GM18508 (cell line): ENCODE measurements at regions not wholly inside any gene's neighbourhood (a gene's known extent, or its start where the extent isn't known, plus 50 kb on each side); places are given as distances from the start of the nearest gene placed in this dataset.
"Not testable (repeated sequence)": the region's sequence is repeated elsewhere in the genome, so short reads cannot be mapped to it uniquely, and the experiment has no call there.

Experiments used
- ATAC-seq: cut with Tn5 transposase; IDR thresholded peaks from one replicate; pipeline ENCODE4 v1.9.1; 2021; ENCODE audit warnings: moderate number of reproducible peaks; ENCODE audit not compliant: insufficient read depth, unreplicated experiment

- not testable (repeated sequence) for ATAC-seq
These were observed 144.0 kb downstream of the CCNG2 start for GRCh38 chr4:77300996-77301395.

- no peak for ATAC-seq
These were observed 148.8 kb downstream of the CCNG2 start for GRCh38 chr4:77305766-77306165.

GRCh38 chr4:77306496-77306895 lies 149.5 kb downstream of the CCNG2 start:
- no peak for ATAC-seq

- no peak for ATAC-seq
These were observed 151.8 kb downstream of the CCNG2 start for GRCh38 chr4:77308843-77309242.

GRCh38 chr4:77309496-77309895 lies 152.5 kb downstream of the CCNG2 start:
- no peak for ATAC-seq

GRCh38 chr4:77310931-77311330 lies 153.9 kb downstream of the CCNG2 start:
- ATAC-seq: no peak

GRCh38 chr4:77314697-77315096 lies 157.7 kb downstream of the CCNG2 start:
- no peak for ATAC-seq

GRCh38 chr4:77327151-77327550 lies 170.1 kb downstream of the CCNG2 start:
- no peak for ATAC-seq

GRCh38 chr4:77332696-77333270 lies 175.8 kb downstream of the CCNG2 start:
- ATAC-seq: no peak

GRCh38 chr4:77336411-77337142 lies 179.6 kb downstream of the CCNG2 start:
- ATAC-seq: no peak

GRCh38 chr4:77342170-77342810 lies 185.3 kb downstream of the CCNG2 start:
- no peak for ATAC-seq

- no peak for ATAC-seq
These were observed 187.0 kb downstream of the CCNG2 start for GRCh38 chr4:77344001-77344400.

- peak; percentile 35 for ATAC-seq
These were observed 187.8 kb downstream of the CCNG2 start for GRCh38 chr4:77344784-77345183.

GRCh38 chr4:77347351-77347966 lies 190.5 kb downstream of the CCNG2 start:
- peak; percentile 59 for ATAC-seq

GRCh38 chr4:77348815-77349214 lies 191.8 kb downstream of the CCNG2 start:
- ATAC-seq: no peak

- ATAC-seq: no peak
These were observed 192.4 kb downstream of the CCNG2 start for GRCh38 chr4:77349364-77349763.

GRCh38 chr4:77349796-77350195 lies 192.8 kb downstream of the CCNG2 start:
- ATAC-seq: no peak

- ATAC-seq: no peak
These were observed 195.2 kb downstream of the CCNG2 start for GRCh38 chr4:77352192-77352591.

GRCh38 chr4:77353724-77354315 lies 196.8 kb downstream of the CCNG2 start:
- not testable (repeated sequence) for ATAC-seq

- no peak for ATAC-seq
These were observed 197.5 kb downstream of the CCNG2 start for GRCh38 chr4:77354550-77354949.

GRCh38 chr4:77355731-77356130 lies 198.7 kb downstream of the CCNG2 start:
- ATAC-seq: no peak
